K562 (cell line): ENCODE measurements at regions not wholly inside any gene's neighbourhood (a gene's known extent, or its start where the extent isn't known, plus 50 kb on each side); places are given as distances from the start of the nearest gene placed in this dataset.
"Not testable (repeated sequence)": the region's sequence is repeated elsewhere in the genome, so short reads cannot be mapped to it uniquely, and the experiment has no call there.

Experiments used
- ATAC-seq: fragments of 200-7000 bp; cut with Tn5 transposase; 3 replicates; pipeline ENCODE4 v1.9.1; 2020; ENCODE audit warnings: moderate library complexity
- BruUV-seq: library from RNA; stranded (reverse); fragments of 400-500 nt; replicated peaks from 2 replicates; lab custom pipeline; 2021; lab: Mats Ljungman, UMichigan
- CTCF ChIA-PET: fragments of 300-600 bp; formaldehyde crosslinking; extraction: SDS; loops from one replicate; lab custom pipeline; 2021; ENCODE audit warnings: low intra/inter-chr PET ratio; lab: Yijun Ruan, JAX
- POLR2A ChIA-PET: fragments of 300-600, 350-650 bp; sonication (Branson Sonifier 250); formaldehyde crosslinking; extraction: SDS; loops from one replicate; lab custom pipeline; 2021; ENCODE audit warnings: antibody characterized with exemption, inconsistent platforms; lab: Yijun Ruan, JAX
- DNase-seq, 4 experiments: peaks; one replicate each; pipeline versions ENCODE4 v3.0.0 to v3.0.0-alpha.2; 2011 to 2018; ENCODE audit warnings: low spot score in 3 of 4, mixed read lengths in 3 of 4; ENCODE audit errors: extremely low read depth in 1 of 4
- FAIRE-seq: peaks from 2 replicates; lab custom pipeline; 2011; peaks lifted over from hg19 to GRCh38; lab: Jason Lieb, UNC
- H2AFZ ChIP-seq: 2 replicates; pipeline ENCODE4 v1.6.0; 2011; ENCODE audit warnings: low read depth, low read length, control low read depth, inconsistent platforms
- H3K27ac ChIP-seq: fragments of 200-600 bp; 3 replicates; pipeline ENCODE4 v1.8.0; 2011; ENCODE audit warnings: low read depth, mild to moderate bottlenecking, control low read depth, inconsistent platforms, low read length, moderate library complexity, mixed read lengths; ENCODE audit errors: extremely low read depth
- H3K27me3 ChIP-seq, 2 experiments: fragments of 300-600 bp in 1 of 2; 2 replicates in 1 of 2; 3 replicates in 1 of 2; pipeline versions ENCODE4 v1.6.0 to v1.8.0; 2011; ENCODE audit warnings: inconsistent platforms in 2 of 2, low read length in 2 of 2, mild to moderate bottlenecking in 1 of 2, mixed read lengths in 1 of 2, moderate library complexity in 1 of 2; ENCODE audit not compliant: control insufficient read depth in 2 of 2, insufficient read depth in 2 of 2
- H3K36me3 ChIP-seq: fragments of 300-600 bp; 3 replicates; pipeline ENCODE4 v1.8.0; 2011; ENCODE audit warnings: mild to moderate bottlenecking, low read length, inconsistent platforms; ENCODE audit not compliant: control insufficient read depth, insufficient read depth
- H3K4me1 ChIP-seq, 2 experiments: fragments of 200-600 bp in 1 of 2; replicated peaks in 1 of 2; 2 replicates in 1 of 2; 3 replicates in 1 of 2; pipeline versions ENCODE4 v1.5.1 to v1.8.0; 2011; ENCODE audit warnings: inconsistent platforms in 2 of 2, low read length in 2 of 2, mild to moderate bottlenecking in 1 of 2, mixed read lengths in 1 of 2, moderate library complexity in 1 of 2; ENCODE audit not compliant: control insufficient read depth in 2 of 2, insufficient read depth in 2 of 2
- H3K4me2 ChIP-seq: 2 replicates; pipeline ENCODE4 v1.6.1; 2011; ENCODE audit warnings: low read length, control low read depth, inconsistent platforms, mixed read lengths; ENCODE audit not compliant: insufficient read depth
- H3K4me3 ChIP-seq: fragments of 200-600 bp; sonication (generic), shearing (Covaris generic); 2 replicates; pipeline ENCODE4 v1.5.1; 2016; ENCODE audit warnings: control low read depth, inconsistent platforms
- H3K79me2 ChIP-seq: fragments of 200-600 bp; 3 replicates; pipeline ENCODE4 v1.8.0; 2011; ENCODE audit warnings: low read length, inconsistent platforms; ENCODE audit not compliant: control insufficient read depth, insufficient read depth
- H3K9ac ChIP-seq, 2 experiments: 2 replicates each; pipeline versions ENCODE4 v1.6.0 to v1.6.1; 2011; ENCODE audit warnings: low read depth in 2 of 2, low read length in 2 of 2, control low read depth in 1 of 2, inconsistent platforms in 1 of 2, mild to moderate bottlenecking in 1 of 2, mixed read lengths in 1 of 2; ENCODE audit not compliant: insufficient read depth in 1 of 2
- H3K9me1 ChIP-seq: one replicate; pipeline ENCODE4 v1.6.0; 2011; ENCODE audit warnings: inconsistent platforms, mild to moderate bottlenecking, low read length, moderate library complexity; ENCODE audit not compliant: control insufficient read depth, insufficient read depth
- H3K9me3 ChIP-seq: replicated peaks from 2 replicates; pipeline ENCODE4 v1.5.1; 2011; ENCODE audit warnings: low read depth, low read length, inconsistent platforms; ENCODE audit not compliant: control insufficient read depth, insufficient read depth
- H4K20me1 ChIP-seq: replicated peaks from 2 replicates; pipeline ENCODE4 v1.6.1; 2011; ENCODE audit warnings: low read length, inconsistent platforms, mixed read lengths; ENCODE audit not compliant: control insufficient read depth, insufficient read depth
- CTCF ChIP-seq, 3 experiments: IDR thresholded peaks in 2 of 3; conservative IDR thresholded peaks in 1 of 3; 2 replicates each; pipeline ENCODE4 v1.5.1; 2011 to 2012; ENCODE audit warnings: low read length in 3 of 3, mild to moderate bottlenecking in 3 of 3, control low read depth in 2 of 3, improper control_type of control experiment in 1 of 3, inconsistent platforms in 1 of 3, low read depth in 1 of 3, mixed read lengths in 1 of 3, moderate library complexity in 1 of 3; ENCODE audit not compliant: insufficient read depth in 2 of 3
- FOXP4 ChIP-seq: sonication (generic); formaldehyde crosslinking; IDR thresholded peaks from 2 replicates; pipeline ENCODE4 v1.8.0; 2022; ENCODE audit warnings: mild to moderate bottlenecking, missing genetic modification reagents, borderline replicate concordance
- KHSRP ChIP-seq: fragments of 450-650 bp; IDR thresholded peaks from 2 replicates; pipeline ENCODE4 v1.6.1; 2017
- RAD21 ChIP-seq, 2 experiments: fragments of 250-450 bp in 1 of 2; fragments of 450-650 bp in 1 of 2; sonication (Bioruptor Pico) in 1 of 2; formaldehyde crosslinking in 1 of 2; IDR thresholded peaks in 1 of 2; conservative IDR thresholded peaks in 1 of 2; 2 replicates each; pipeline versions ENCODE4 v1.4.0 to v1.8.0; 2020 to 2022; ENCODE audit warnings: mild to moderate bottlenecking in 2 of 2, moderate library complexity in 1 of 2
- WGBS: fragments of 100-300 bp; shearing (Covaris generic); methylation state at CpG from one replicate; pipeline ENCODE4 v1.1.6; 2016; ENCODE audit warnings: low coverage, mixed read lengths; ENCODE audit not compliant: insufficient coverage; ENCODE audit errors: missing lambda C conversion rate; 5-methylcytosine and 5-hydroxymethylcytosine counted together
- in situ Hi-C: fragments of 300-500 bp; cut with MboI; formaldehyde crosslinking; loops from 4 replicates; pipeline ENCODE4 v1.15.0; 2018; ENCODE audit warnings: inconsistent platforms, mixed read lengths
- intact Hi-C: fragments of 100-400 bp; cut with micrococcal nuclease; formaldehyde crosslinking; loops from 2 replicates; pipeline ENCODE4 v1.14.2; 2022

DNA sequence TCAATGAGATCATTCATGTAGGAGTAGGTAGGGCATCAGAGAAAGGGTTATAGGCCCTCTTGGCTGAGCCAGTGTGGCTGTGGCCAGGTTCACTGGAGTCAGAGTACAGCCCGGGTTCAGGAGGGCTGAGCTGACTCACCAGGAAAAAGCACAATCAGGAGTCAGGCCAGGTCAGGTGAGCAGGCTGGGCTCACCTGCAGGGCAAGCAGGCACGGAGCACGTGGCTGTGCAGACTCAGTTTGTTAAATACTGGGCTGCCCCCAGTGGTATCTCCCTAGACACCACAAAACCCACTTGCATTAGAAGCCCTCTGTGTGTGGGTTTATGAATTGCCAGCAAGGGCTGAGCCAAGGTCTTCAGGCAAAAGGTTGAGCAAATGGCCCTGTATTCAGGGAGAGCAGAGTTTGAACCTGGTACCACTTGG, 122.1 kb upstream of the SERBP1 start:
- POLR2A ChIA-PET, result interaction anchor here (0.7 to 1.1 kb wide), 2 partner anchors 10 to 129 kb away, joined by 4 read pairs; no protein-coding TSS in a partner anchor
- no peak for FAIRE-seq
- peak; percentile 80 for ATAC-seq
- no peaks in the 10 kb centered on the region for H3K79me2 ChIP-seq
- H3K4me2 ChIP-seq, result no peak overlapping the region
- H4K20me1 ChIP-seq, result no peaks in the 10 kb centered on the region
- in situ Hi-C loops, result no loop called here
- no TSS peak for BruUV-seq
- no peaks in the 10 kb centered on the region for H3K9me3 ChIP-seq
- TF ChIP-seq RAD21 (CRISPR knock-in tag; conservative IDR thresholded peaks at IDR 0.05 in 1 of 2, IDR thresholded peaks at IDR 0.05 in 1 of 2) (peak in 1 of 2 experiments; percentile 12; a peak in 1 of 4 replicates), FOXP4 (CRISPR knock-in tag) (no peak), KHSRP (no peak), CTCF (IDR thresholded peaks at IDR 0.05 in 2 of 3, conservative IDR thresholded peaks at IDR 0.05 in 1 of 3; ENCODE audit: insufficient read depth in 2 of 3, low read depth in 1 of 3, low read length in 3 of 3) (peak; percentile 14 to 87 (median 36); a peak in 4 of 6 replicates)
- TF ChIP-seq, all 486 proteins: peak for 2
- DNase-seq, result no peak
- H3K27me3 ChIP-seq, result no peaks in the 10 kb centered on the region
- H2AFZ ChIP-seq, result peak overlapping the region; percentile 16; the same call in 1 of the 2 replicates
- H3K9me1 ChIP-seq, result no peaks in the 10 kb centered on the region
- H3K9ac ChIP-seq, result peak overlapping the region in 1 of 2 experiments; percentile 10; a peak in 1 of 4 replicates
- no peaks in the 10 kb centered on the region for H3K36me3 ChIP-seq
- H3K27ac ChIP-seq, result no peak overlapping the region
- no peak overlapping the region for H3K4me3 ChIP-seq
- CTCF ChIA-PET, result interaction anchor here (0.5 kb wide), 1 partner anchor 675 kb away, joined by 3 read pairs; no protein-coding TSS in a partner anchor
- no peaks in the 10 kb centered on the region; a peak in 1 of 5 replicates for H3K4me1 ChIP-seq
- WGBS, result 22% methylated on average over 3 of the region's 3 CpGs
- intact Hi-C loops, result no loop called here

DNA sequence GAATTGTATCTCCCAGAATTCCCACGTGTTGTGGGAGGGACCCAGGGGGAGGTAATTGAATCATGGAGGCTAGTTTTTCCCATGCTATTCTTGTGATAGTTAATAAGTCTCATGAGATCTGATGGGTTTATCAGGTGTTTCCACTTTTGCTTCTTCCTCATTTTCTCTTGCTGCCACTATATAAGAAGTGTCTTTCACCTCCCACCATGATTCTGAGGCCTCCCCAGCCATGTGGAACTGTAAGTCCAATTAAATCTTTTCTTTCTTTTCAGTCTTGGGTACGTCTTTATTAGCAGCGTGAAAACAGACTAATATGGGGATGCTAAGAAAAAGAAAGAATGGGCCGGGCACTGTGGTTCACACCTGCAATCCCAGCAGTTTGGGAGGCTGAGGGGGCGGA, 124.0 kb upstream of the SERBP1 start:
- in situ Hi-C loops, result not testable (repeated sequence)

More for the DNA sequence above, 124.0 kb upstream of the SERBP1 start:
- H3K27ac ChIP-seq, CTCF ChIA-PET, H3K79me2 ChIP-seq, H3K9me1 ChIP-seq, H3K4me3 ChIP-seq, intact Hi-C loops, BruUV-seq, H4K20me1 ChIP-seq, H2AFZ ChIP-seq, H3K9me3 ChIP-seq, DNase-seq, H3K9ac ChIP-seq, H3K4me2 ChIP-seq, H3K36me3 ChIP-seq, ATAC-seq, FAIRE-seq, H3K27me3 ChIP-seq: not testable (repeated sequence)
- 46% methylated on average over 4 of the region's 5 CpGs for WGBS
- H3K4me1 ChIP-seq, result peaks cover 13 to 15% of the 10 kb centered on the region in 2 experiments; a peak in 4 of 5 replicates
- POLR2A ChIA-PET, result interaction anchor here (0.6 to 1.1 kb wide), 2 partner anchors 131 to 192 kb away, joined by 3 to 4 read pairs; partner anchors contain the start of gene GADD45A
